ENCODE measurements at regions not wholly inside any gene's neighbourhood (a gene's known extent, or its start where the extent isn't known, plus 50 kb on each side); places are given as distances from the start of the nearest gene placed in this dataset.
"Not testable (repeated sequence)": the region's sequence is repeated elsewhere in the genome, so short reads cannot be mapped to it uniquely, and the experiment has no call there.

- no peak for DNase-seq
- Mint-ChIP-seq H3K27ac (no peak overlapping the region), H3K9me3 (no peaks in the 10 kb centered on the region), H3K27me3 (no peaks in the 10 kb centered on the region), H3K4me3 (no peak overlapping the region), H3K36me3 (no peaks in the 10 kb centered on the region), H3K4me1 (no peaks in the 10 kb centered on the region)
Observed at GRCh38 chr6:133128191-133128590, 113.0 kb upstream of the EYA4 start.

GRCh38 chr6:133129556-133129955 lies 111.6 kb upstream of the EYA4 start:
- H3K27ac Mint-ChIP-seq: no peak overlapping the region
- no peak overlapping the region for H3K4me3 Mint-ChIP-seq
- H3K9me3 Mint-ChIP-seq: no peaks in the 10 kb centered on the region
- H3K27me3 Mint-ChIP-seq: no peaks in the 10 kb centered on the region
- no peaks in the 10 kb centered on the region for H3K36me3 Mint-ChIP-seq
- no peak for DNase-seq
- no peaks in the 10 kb centered on the region for H3K4me1 Mint-ChIP-seq

DNA sequence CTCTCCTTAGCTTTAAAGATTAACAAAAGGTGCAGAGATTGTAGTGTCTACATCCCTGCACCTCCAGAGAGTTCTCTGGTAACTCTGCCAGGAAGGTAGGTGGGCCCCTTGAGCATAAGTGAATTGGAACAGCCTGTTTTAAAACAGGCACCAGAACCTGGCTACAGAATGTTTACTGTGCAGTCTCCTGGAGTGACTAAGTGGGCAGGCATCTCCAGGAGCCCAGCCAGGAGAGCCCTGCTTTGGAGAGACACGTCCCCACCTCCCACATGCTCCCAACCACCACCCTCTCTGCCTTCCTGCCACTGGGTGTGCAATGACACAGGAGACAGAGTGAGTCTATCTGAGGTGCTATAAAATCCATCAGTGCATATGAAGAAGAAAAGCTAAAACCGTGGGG lies 110.3 kb upstream of the EYA4 start:
- H3K27ac Mint-ChIP-seq: no peak overlapping the region
- H3K4me1 Mint-ChIP-seq: no peaks in the 10 kb centered on the region
- H3K27me3 Mint-ChIP-seq: no peaks in the 10 kb centered on the region
- no peaks in the 10 kb centered on the region for H3K9me3 Mint-ChIP-seq
- DNase-seq: no peak
- no peak overlapping the region for H3K4me3 Mint-ChIP-seq
- H3K36me3 Mint-ChIP-seq: no peaks in the 10 kb centered on the region

- no peaks in the 10 kb centered on the region for H3K36me3 Mint-ChIP-seq
- DNase-seq: no peak
- H3K9me3 Mint-ChIP-seq: no peaks in the 10 kb centered on the region
- H3K27ac Mint-ChIP-seq: no peak overlapping the region
- H3K27me3 Mint-ChIP-seq: no peaks in the 10 kb centered on the region
- H3K4me3 Mint-ChIP-seq: no peak overlapping the region
- H3K4me1 Mint-ChIP-seq: no peaks in the 10 kb centered on the region
Observed at GRCh38 chr6:133131621-133132465, 109.3 kb upstream of the EYA4 start.

DNA sequence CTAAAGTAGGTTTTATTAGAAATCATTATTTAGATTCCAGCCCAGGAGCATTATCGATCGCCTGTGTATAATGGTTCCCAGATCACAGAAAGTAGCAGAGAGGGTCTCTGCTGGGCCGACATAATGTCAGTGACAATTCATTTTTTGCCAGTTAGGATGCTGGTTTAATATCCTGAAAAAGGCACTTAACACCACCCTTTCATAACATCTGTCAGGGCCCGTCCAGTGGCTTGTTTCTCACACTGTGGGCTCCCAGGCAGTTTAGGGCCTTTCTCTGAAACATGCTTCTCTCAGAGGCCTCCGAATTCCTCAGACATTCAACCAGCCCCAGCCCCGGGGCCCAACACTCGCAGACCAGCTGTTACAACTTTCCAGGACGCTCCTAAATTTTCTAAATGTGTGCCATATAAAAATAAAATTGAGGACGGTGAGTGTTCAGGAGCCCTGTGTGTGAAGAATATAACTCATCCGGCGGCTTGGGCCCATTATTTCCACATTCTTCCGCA lies 108.6 kb upstream of the EYA4 start:
- no peak overlapping the region for H3K27ac Mint-ChIP-seq
- H3K4me1 Mint-ChIP-seq: no peaks in the 10 kb centered on the region
- H3K4me3 Mint-ChIP-seq: no peak overlapping the region

GRCh38 chr6:133136177-133136880 lies 104.8 kb upstream of the EYA4 start:
- Mint-ChIP-seq H3K4me3 (no peak overlapping the region), H3K4me1 (no peaks in the 10 kb centered on the region), H3K9me3 (no peaks in the 10 kb centered on the region), H3K27me3 (no peaks in the 10 kb centered on the region), H3K27ac (no peak overlapping the region), H3K36me3 (no peaks in the 10 kb centered on the region)
- no peak for DNase-seq

More for the DNA sequence above, 108.6 kb upstream of the EYA4 start:
- DNase-seq: no peak
- H3K36me3 Mint-ChIP-seq: no peaks in the 10 kb centered on the region
- no peaks in the 10 kb centered on the region for H3K9me3 Mint-ChIP-seq
- H3K27me3 Mint-ChIP-seq: no peaks in the 10 kb centered on the region

DNA sequence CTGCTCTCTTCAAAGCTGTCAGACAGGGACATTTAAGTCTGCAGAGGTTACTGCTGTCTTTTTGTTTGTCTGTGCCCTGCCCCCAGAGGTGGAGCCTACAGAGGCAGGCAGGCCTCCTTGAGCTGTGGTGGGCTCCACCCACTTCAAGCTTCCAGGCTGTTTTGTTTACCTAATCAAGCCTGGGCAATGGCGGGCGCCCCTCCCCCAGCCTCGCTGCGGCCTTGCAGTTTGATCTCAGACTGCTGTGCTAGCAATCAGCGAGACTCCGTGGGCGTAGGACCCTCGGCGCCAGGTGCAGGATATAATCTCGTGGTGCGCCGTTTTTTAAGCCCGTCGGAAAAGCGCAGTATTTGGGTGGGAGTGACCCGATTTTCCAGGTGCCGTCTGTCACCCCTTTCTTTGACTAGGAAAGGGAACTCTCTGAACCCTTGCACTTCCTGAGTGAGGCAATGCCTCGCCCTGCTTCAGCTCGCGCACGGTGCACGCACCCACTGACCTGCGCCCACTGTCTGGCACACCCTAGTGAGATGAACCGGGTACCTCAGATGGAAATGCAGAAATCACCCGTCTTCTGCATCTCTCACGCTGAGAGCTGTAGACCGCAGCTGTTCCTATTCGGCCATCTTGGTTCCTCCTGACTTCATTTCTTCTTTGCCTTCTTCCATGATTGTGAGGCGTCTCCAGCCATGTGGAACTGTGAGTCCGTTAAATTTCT lies 93.5 kb upstream of the EYA4 start:
- H3K27me3 Mint-ChIP-seq, DNase-seq, H3K4me3 Mint-ChIP-seq, H3K36me3 Mint-ChIP-seq, H3K4me1 Mint-ChIP-seq, H3K27ac Mint-ChIP-seq, H3K9me3 Mint-ChIP-seq: not testable (repeated sequence)

DNA sequence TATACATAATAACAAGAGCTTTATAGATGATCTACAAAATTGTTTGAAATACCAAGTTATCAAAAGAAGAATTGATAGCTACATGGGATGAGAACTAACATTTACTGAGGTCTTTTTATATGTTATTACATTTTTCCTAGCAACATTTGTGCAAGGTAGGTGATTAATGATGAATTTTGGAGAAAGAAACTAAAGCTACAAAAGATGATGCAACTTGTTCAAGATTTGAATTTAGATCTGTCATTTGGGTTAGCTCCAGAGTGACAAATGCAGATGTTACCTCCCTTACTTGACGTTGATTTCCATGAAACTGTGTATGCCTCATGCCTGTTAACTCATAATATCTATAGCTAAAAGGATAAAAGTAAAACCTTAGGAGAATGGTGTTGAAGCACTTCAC lies 84.5 kb upstream of the EYA4 start:
- peaks cover 8% of the 10 kb centered on the region for H3K9me3 Mint-ChIP-seq
- H3K4me3 Mint-ChIP-seq: no peak overlapping the region
- no peaks in the 10 kb centered on the region for H3K4me1 Mint-ChIP-seq
- no peaks in the 10 kb centered on the region for H3K27me3 Mint-ChIP-seq
- H3K36me3 Mint-ChIP-seq: no peaks in the 10 kb centered on the region
- DNase-seq: no peak
- H3K27ac Mint-ChIP-seq: no peak overlapping the region

GRCh38 chr6:133157995-133158394 lies 83.2 kb upstream of the EYA4 start:
- Mint-ChIP-seq H3K4me1 (no peaks in the 10 kb centered on the region), H3K27ac (no peak overlapping the region), H3K27me3 (no peaks in the 10 kb centered on the region), H3K4me3 (no peak overlapping the region), H3K36me3 (no peaks in the 10 kb centered on the region), H3K9me3 (peaks cover 4% of the 10 kb centered on the region)
- DNase-seq: no peak

- Mint-ChIP-seq H3K27me3 (peaks cover 4% of the 10 kb centered on the region), H3K27ac (no peak overlapping the region), H3K4me1 (no peaks in the 10 kb centered on the region), H3K4me3 (no peak overlapping the region), H3K36me3 (no peaks in the 10 kb centered on the region), H3K9me3 (peaks cover 4% of the 10 kb centered on the region)
- no peak for DNase-seq
Observed at GRCh38 chr6:133159255-133159795, 81.8 kb upstream of the EYA4 start.

- Mint-ChIP-seq H3K36me3 (no peaks in the 10 kb centered on the region), H3K27me3 (peaks cover 4% of the 10 kb centered on the region), H3K9me3 (no peaks in the 10 kb centered on the region), H3K4me3 (no peak overlapping the region), H3K4me1 (no peaks in the 10 kb centered on the region), H3K27ac (no peak overlapping the region)
- no peak for DNase-seq
Observed at GRCh38 chr6:133160536-133160935, 80.6 kb upstream of the EYA4 start.

DNA sequence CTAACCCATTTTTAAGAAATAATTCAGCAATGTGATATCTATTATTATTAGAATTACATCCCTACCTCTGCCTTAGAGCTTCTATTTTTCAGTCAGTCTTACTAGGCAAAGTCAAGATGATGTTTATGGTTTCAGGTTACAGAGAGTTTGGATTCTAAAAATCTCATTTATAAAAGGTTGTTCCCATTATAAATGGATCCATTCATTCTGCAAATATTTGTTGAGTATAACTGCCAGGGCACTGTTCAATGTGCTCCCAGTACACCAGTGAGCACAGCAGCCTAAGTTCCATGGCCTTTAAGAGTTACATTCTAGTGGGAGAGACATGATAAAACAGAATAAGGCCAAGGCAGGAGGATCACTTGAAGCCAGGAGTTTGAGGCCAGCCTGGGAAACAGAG lies 75.9 kb upstream of the EYA4 start:
- Mint-ChIP-seq H3K27me3 (peaks cover 4% of the 10 kb centered on the region), H3K4me3 (no peak overlapping the region), H3K4me1 (no peaks in the 10 kb centered on the region), H3K9me3 (no peaks in the 10 kb centered on the region), H3K27ac (no peak overlapping the region), H3K36me3 (no peaks in the 10 kb centered on the region)
- DNase-seq: no peak

- Mint-ChIP-seq H3K27ac (no peak overlapping the region), H3K36me3 (no peaks in the 10 kb centered on the region), H3K9me3 (no peaks in the 10 kb centered on the region), H3K27me3 (peaks cover 4% of the 10 kb centered on the region), H3K4me3 (no peak overlapping the region), H3K4me1 (no peaks in the 10 kb centered on the region)
- DNase-seq: no peak
Observed at GRCh38 chr6:133166766-133167165, 74.4 kb upstream of the EYA4 start.

DNA sequence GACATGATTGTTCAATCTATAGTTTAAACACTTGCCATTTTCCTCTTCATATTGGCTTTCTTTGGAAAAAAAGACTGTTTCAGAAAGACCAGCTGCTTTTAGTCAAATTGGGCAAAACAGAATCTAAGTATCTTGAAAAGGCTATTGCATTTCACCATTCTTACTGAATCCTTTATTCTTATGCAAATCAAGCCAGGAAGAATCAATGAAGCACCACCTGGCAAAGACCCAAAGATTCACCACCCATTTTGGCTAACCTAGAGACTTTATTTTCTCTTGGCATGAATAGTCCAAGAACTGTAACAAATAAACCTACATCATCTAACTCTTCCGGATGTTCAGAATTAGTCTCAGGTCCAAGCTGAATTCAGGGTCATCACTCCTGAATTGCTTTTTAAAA lies 71.3 kb upstream of the EYA4 start:
- H3K36me3 Mint-ChIP-seq: no peaks in the 10 kb centered on the region
- H3K27ac Mint-ChIP-seq: no peak overlapping the region
- no peaks in the 10 kb centered on the region for H3K27me3 Mint-ChIP-seq
- H3K9me3 Mint-ChIP-seq: peaks cover 2% of the 10 kb centered on the region
- no peaks in the 10 kb centered on the region for H3K4me1 Mint-ChIP-seq
- no peak for DNase-seq
- H3K4me3 Mint-ChIP-seq: no peak overlapping the region

DNA sequence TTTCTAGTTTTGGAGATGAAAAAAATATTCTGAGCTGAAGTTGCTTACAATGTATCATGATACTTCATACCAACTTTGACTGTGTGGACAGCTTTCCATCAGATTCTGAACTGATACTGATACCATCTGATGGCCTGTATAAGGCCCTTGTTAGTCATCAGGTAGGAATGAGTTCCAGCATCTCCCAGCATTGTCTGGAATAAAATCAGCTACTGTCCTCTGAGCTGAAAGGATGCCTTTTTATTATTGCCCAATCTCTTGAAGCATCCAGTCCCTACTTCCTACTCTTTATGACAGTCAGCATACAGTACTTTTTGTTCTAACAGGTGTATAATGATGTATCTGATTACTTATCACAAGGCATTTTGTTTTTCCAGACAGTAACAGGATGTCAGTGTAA lies 70.6 kb upstream of the EYA4 start:
- Mint-ChIP-seq H3K27me3 (no peaks in the 10 kb centered on the region), H3K4me3 (no peak overlapping the region), H3K4me1 (no peaks in the 10 kb centered on the region), H3K27ac (no peak overlapping the region), H3K9me3 (peaks cover 2% of the 10 kb centered on the region), H3K36me3 (no peaks in the 10 kb centered on the region)
- no peak for DNase-seq
